ENCODE measurements at regions not wholly inside any gene's neighbourhood (a gene's known extent, or its start where the extent isn't known, plus 50 kb on each side); places are given as distances from the start of the nearest gene placed in this dataset.

DNA sequence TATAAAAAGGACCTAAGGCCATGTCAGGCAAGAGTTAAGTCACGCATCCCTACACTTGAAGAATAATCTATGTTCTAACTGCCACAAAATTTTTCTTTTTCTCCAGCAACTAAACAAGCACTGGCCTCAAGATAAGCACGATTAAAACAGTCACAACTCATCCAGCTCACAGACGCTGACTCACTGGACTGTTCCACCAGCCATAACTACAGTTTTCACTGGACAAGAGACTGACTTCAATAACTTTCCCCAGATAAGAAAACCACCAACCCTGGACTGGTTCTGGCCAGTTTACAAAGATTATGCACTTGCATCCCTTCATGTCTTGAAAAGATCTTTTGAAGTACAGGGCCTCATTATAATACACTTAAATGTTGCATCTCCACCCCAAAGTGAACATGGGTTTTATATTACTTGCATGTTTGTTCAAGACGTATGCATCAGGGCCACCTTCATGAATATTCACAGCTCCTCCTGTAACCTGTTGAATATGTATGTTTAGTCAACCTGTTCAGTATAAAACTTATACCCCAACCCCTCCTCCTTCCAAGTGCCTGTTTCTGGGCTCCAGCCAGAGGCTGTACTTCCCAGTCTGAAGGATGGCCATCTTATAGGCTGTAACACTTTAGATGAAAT, 129.3 kb upstream of the EPB41L4A start:
- TF ChIP-seq EZH2 (IDR thresholded peaks at IDR 0.05; ENCODE audit: borderline replicate concordance) (no peak), CTCF (IDR thresholded peaks at IDR 0.05; ENCODE audit: poor library complexity) (no peak), EZH2phosphoT487 (IDR thresholded peaks at IDR 0.05; ENCODE audit: low read depth, severe bottlenecking, unreplicated experiment) (no peak)
- no peaks in the 10 kb centered on the region for H3K9me3 ChIP-seq (ENCODE audit: low read depth)
- no peak overlapping the region for H2AFZ ChIP-seq
- peak overlapping the region; percentile 4 for H3K4me2 ChIP-seq
- peak overlapping the region; percentile 48 for H3K27ac ChIP-seq
- WGBS (ENCODE audit: low lambda C conversion rate, missing lambda C conversion rate): 23% methylated on average over 4 of the region's 4 CpGs
- H3K36me3 ChIP-seq (replicated peaks; ENCODE audit: insufficient read depth, low read depth): no peaks in the 10 kb centered on the region
- H4K20me1 ChIP-seq (ENCODE audit: insufficient read depth, poor library complexity, severe bottlenecking): no peaks in the 10 kb centered on the region
- H3K4me1 ChIP-seq (ENCODE audit: insufficient read depth): peaks cover 11% of the 10 kb centered on the region
- H3K27me3 ChIP-seq: no peaks in the 10 kb centered on the region
- DNase-seq (ENCODE audit: low spot score): peak; percentile 82
- no peak overlapping the region for H3K4me3 ChIP-seq
- H3K79me2 ChIP-seq: no peaks in the 10 kb centered on the region
- H3K9me2 ChIP-seq (replicated peaks; ENCODE audit: insufficient read depth): no peaks in the 10 kb centered on the region

DNA sequence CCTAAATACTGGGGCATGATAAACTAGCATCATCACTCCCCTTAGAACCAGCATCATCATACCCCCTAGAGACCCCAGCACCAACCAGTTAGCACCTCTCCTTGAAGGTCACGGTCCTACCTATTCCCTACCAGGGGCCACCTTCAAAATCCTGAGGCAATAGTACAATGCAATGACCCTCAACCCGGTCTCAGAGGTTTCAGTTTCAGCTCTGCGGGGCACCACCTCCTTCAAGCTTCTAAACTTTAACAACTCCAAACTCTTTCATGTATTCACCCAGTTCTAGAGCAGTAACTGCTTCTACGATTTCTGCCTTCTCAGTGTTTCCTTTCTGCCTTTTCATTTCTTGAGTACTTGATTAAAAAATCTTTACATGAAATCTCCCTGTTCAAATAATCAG, 130.1 kb upstream of the EPB41L4A start:
- Histone ChIP-seq H3K36me3 (replicated peaks; ENCODE audit: insufficient read depth, low read depth) (no peaks in the 10 kb centered on the region), H3K79me2 (no peaks in the 10 kb centered on the region), H3K9me2 (replicated peaks; ENCODE audit: insufficient read depth) (no peaks in the 10 kb centered on the region), H3K4me3 (no peak overlapping the region), H2AFZ (no peak overlapping the region), H3K27ac (peak overlapping the region; percentile 14), H4K20me1 (ENCODE audit: insufficient read depth, poor library complexity, severe bottlenecking) (no peaks in the 10 kb centered on the region), H3K27me3 (no peaks in the 10 kb centered on the region), H3K4me2 (peak overlapping the region; percentile 4), H3K4me1 (ENCODE audit: insufficient read depth) (peaks cover 11% of the 10 kb centered on the region), H3K9me3 (ENCODE audit: low read depth) (no peaks in the 10 kb centered on the region)
- TF ChIP-seq CTCF (IDR thresholded peaks at IDR 0.05; ENCODE audit: poor library complexity) (no peak), EZH2 (IDR thresholded peaks at IDR 0.05; ENCODE audit: borderline replicate concordance) (no peak), EZH2phosphoT487 (IDR thresholded peaks at IDR 0.05; ENCODE audit: low read depth, severe bottlenecking, unreplicated experiment) (no peak)
- DNase-seq (ENCODE audit: low spot score): no peak
- WGBS (ENCODE audit: low lambda C conversion rate, missing lambda C conversion rate): 85% methylated on average over 4 of the region's 4 CpGs

- no peak for DNase-seq (ENCODE audit: low spot score)
- 82% methylated on average over 2 of the region's 2 CpGs for WGBS (ENCODE audit: low lambda C conversion rate, missing lambda C conversion rate)
- no peak overlapping the region for H2AFZ ChIP-seq
These were observed 130.6 kb upstream of the EPB41L4A start for GRCh38 chr5:112549605-112550166.

More at GRCh38 chr5:112549605-112550166, 130.6 kb upstream of the EPB41L4A start:
- H3K27ac ChIP-seq: peak overlapping the region; percentile 14
- TF ChIP-seq CTCF (IDR thresholded peaks at IDR 0.05; ENCODE audit: poor library complexity) (no peak), EZH2 (IDR thresholded peaks at IDR 0.05; ENCODE audit: borderline replicate concordance) (no peak), EZH2phosphoT487 (IDR thresholded peaks at IDR 0.05; ENCODE audit: low read depth, severe bottlenecking, unreplicated experiment) (no peak)
- H3K9me2 ChIP-seq (replicated peaks; ENCODE audit: insufficient read depth): no peaks in the 10 kb centered on the region
- H3K27me3 ChIP-seq: no peaks in the 10 kb centered on the region
- H3K79me2 ChIP-seq: no peaks in the 10 kb centered on the region
- H3K4me1 ChIP-seq (ENCODE audit: insufficient read depth): peaks cover 11% of the 10 kb centered on the region
- no peak overlapping the region for H3K4me3 ChIP-seq
- H3K4me2 ChIP-seq: no peak overlapping the region
- H3K36me3 ChIP-seq (replicated peaks; ENCODE audit: insufficient read depth, low read depth): no peaks in the 10 kb centered on the region
- H4K20me1 ChIP-seq (ENCODE audit: insufficient read depth, poor library complexity, severe bottlenecking): no peaks in the 10 kb centered on the region
- no peaks in the 10 kb centered on the region for H3K9me3 ChIP-seq (ENCODE audit: low read depth)
